ENCODE measurements at regions not wholly inside any gene's neighbourhood (a gene's known extent, or its start where the extent isn't known, plus 50 kb on each side); places are given as distances from the start of the nearest gene placed in this dataset.
"Not testable (repeated sequence)": the region's sequence is repeated elsewhere in the genome, so short reads cannot be mapped to it uniquely, and the experiment has no call there.

- Histone ChIP-seq H4K20me1 (ENCODE audit: insufficient read depth) (no peaks in the 10 kb centered on the region), H3K4me1 (ENCODE audit: insufficient read depth) (no peaks in the 10 kb centered on the region), H3K36me3 (ENCODE audit: low read depth) (no peaks in the 10 kb centered on the region), H3F3A (ENCODE audit: insufficient read depth) (no peaks in the 10 kb centered on the region), H3K4me3 (no peak overlapping the region), H3K9ac (no peak overlapping the region), H3K27me3 (replicated peaks; ENCODE audit: insufficient read depth) (no peaks in the 10 kb centered on the region), H3K9me2 (ENCODE audit: insufficient read depth) (no peaks in the 10 kb centered on the region), H3K27ac (no peak overlapping the region), H3K4me2 (ENCODE audit: unreplicated experiment) (no peak overlapping the region), H3K79me2 (ENCODE audit: insufficient read depth) (no peaks in the 10 kb centered on the region), H3K9me3 (ENCODE audit: low read depth) (no peaks in the 10 kb centered on the region), H2AFZ (no peak overlapping the region)
- DNase-seq, result no peak
- in situ Hi-C loops (cut with MboI), result no loop called here
- TF ChIP-seq EZH2 (IDR thresholded peaks at IDR 0.05; ENCODE audit: insufficient read depth, poor library complexity, severe bottlenecking), result no peak
- no peak for TF ChIP-seq EZH2phosphoT487 (IDR thresholded peaks at IDR 0.05; ENCODE audit: insufficient read depth, low read depth)
- WGBS, 2 experiments (ENCODE audit: low coverage in 1 of 2, low lambda C conversion rate in 2 of 2, missing lambda C conversion rate in 2 of 2), result 24 to 29% methylated on average over 2 of the region's 2 CpGs
These were observed 312.1 kb downstream of the SOX2 start for GRCh38 chr3:182023843-182024242.

DNA sequence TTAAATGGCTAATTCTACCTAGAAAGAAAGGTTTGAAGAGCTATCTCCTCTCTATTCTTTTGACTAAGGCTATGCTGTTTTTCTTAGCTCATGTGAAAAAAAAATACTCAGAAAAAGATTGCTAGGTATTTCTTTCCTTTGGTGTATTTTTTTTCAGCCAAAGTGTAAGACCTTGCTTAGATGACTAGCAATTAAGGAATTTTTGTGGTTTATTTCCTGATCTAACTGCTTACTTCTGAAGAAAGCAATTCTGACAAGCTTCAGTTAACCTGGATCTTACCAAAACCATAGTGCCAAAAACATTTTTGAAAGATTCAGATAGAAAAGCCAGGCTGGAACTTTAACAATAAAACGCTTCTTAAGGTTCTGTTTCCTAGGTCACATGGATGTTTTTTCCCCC lies 315.6 kb downstream of the SOX2 start:
- H2AFZ ChIP-seq, result no peak overlapping the region
- no peak overlapping the region for H3K27ac ChIP-seq
- H3K36me3 ChIP-seq (ENCODE audit: low read depth), result no peaks in the 10 kb centered on the region
- peaks cover 4% of the 10 kb centered on the region; the same call in 1 of the 2 replicates for H3K9me2 ChIP-seq (ENCODE audit: insufficient read depth)
- H3K79me2 ChIP-seq (ENCODE audit: insufficient read depth), result no peaks in the 10 kb centered on the region
- no peak for DNase-seq
- no peak overlapping the region for H3K4me3 ChIP-seq
- no peak overlapping the region for H3K4me2 ChIP-seq (ENCODE audit: unreplicated experiment)
- H3K9me3 ChIP-seq (ENCODE audit: low read depth), result no peaks in the 10 kb centered on the region
- 5 to 20% methylated on average over 1 of the region's 1 CpG for WGBS, 2 experiments (ENCODE audit: low coverage in 1 of 2, low lambda C conversion rate in 2 of 2, missing lambda C conversion rate in 2 of 2)
- no peaks in the 10 kb centered on the region for H4K20me1 ChIP-seq (ENCODE audit: insufficient read depth)
- no peaks in the 10 kb centered on the region for H3F3A ChIP-seq (ENCODE audit: insufficient read depth)
- TF ChIP-seq EZH2phosphoT487 (IDR thresholded peaks at IDR 0.05; ENCODE audit: insufficient read depth, low read depth), result no peak
- TF ChIP-seq EZH2 (IDR thresholded peaks at IDR 0.05; ENCODE audit: insufficient read depth, poor library complexity, severe bottlenecking), result no peak
- in situ Hi-C loops (cut with MboI), result no loop called here
- no peak overlapping the region for H3K9ac ChIP-seq
- H3K27me3 ChIP-seq (replicated peaks; ENCODE audit: insufficient read depth), result no peaks in the 10 kb centered on the region
- no peaks in the 10 kb centered on the region for H3K4me1 ChIP-seq (ENCODE audit: insufficient read depth)

- no peak overlapping the region for H3K27ac ChIP-seq
- H3K4me1 ChIP-seq (ENCODE audit: insufficient read depth), result no peaks in the 10 kb centered on the region
- 30 to 32% methylated on average over 3 of the region's 3 CpGs for WGBS, 2 experiments (ENCODE audit: low coverage in 1 of 2, low lambda C conversion rate in 2 of 2, missing lambda C conversion rate in 2 of 2)
- no peaks in the 10 kb centered on the region for H4K20me1 ChIP-seq (ENCODE audit: insufficient read depth)
- no peaks in the 10 kb centered on the region for H3K79me2 ChIP-seq (ENCODE audit: insufficient read depth)
- peaks cover 4% of the 10 kb centered on the region; the same call in 1 of the 2 replicates for H3K9me2 ChIP-seq (ENCODE audit: insufficient read depth)
- no peaks in the 10 kb centered on the region for H3F3A ChIP-seq (ENCODE audit: insufficient read depth)
- H2AFZ ChIP-seq, result no peak overlapping the region
- TF ChIP-seq EZH2 (IDR thresholded peaks at IDR 0.05; ENCODE audit: insufficient read depth, poor library complexity, severe bottlenecking) (no peak), EZH2phosphoT487 (IDR thresholded peaks at IDR 0.05; ENCODE audit: insufficient read depth, low read depth) (no peak)
- no peak for DNase-seq
- H3K4me2 ChIP-seq (ENCODE audit: unreplicated experiment), result no peak overlapping the region
- no peaks in the 10 kb centered on the region for H3K36me3 ChIP-seq (ENCODE audit: low read depth)
- H3K27me3 ChIP-seq (replicated peaks; ENCODE audit: insufficient read depth), result no peaks in the 10 kb centered on the region
- no peak overlapping the region for H3K4me3 ChIP-seq
- H3K9me3 ChIP-seq (ENCODE audit: low read depth), result no peaks in the 10 kb centered on the region
- H3K9ac ChIP-seq, result no peak overlapping the region
- in situ Hi-C loops (cut with MboI), result no loop called here
These were observed 316.4 kb downstream of the SOX2 start for GRCh38 chr3:182028081-182028480.

GRCh38 chr3:182034231-182034630 lies 322.5 kb downstream of the SOX2 start:
- H3F3A ChIP-seq (ENCODE audit: insufficient read depth); H3K36me3 ChIP-seq (ENCODE audit: low read depth); H4K20me1 ChIP-seq (ENCODE audit: insufficient read depth); H3K9ac ChIP-seq; H3K27me3 ChIP-seq (replicated peaks; ENCODE audit: insufficient read depth); H3K9me3 ChIP-seq (ENCODE audit: low read depth); DNase-seq; H3K79me2 ChIP-seq (ENCODE audit: insufficient read depth); H3K9me2 ChIP-seq (ENCODE audit: insufficient read depth); H3K4me1 ChIP-seq (ENCODE audit: insufficient read depth); in situ Hi-C loops (cut with MboI); H2AFZ ChIP-seq; H3K4me3 ChIP-seq; H3K27ac ChIP-seq; H3K4me2 ChIP-seq (ENCODE audit: unreplicated experiment): not testable (repeated sequence)
- 0 to 6% methylated on average over 1 of the region's 1 CpG for WGBS, 2 experiments (ENCODE audit: low coverage in 1 of 2, low lambda C conversion rate in 2 of 2, missing lambda C conversion rate in 2 of 2)

DNA sequence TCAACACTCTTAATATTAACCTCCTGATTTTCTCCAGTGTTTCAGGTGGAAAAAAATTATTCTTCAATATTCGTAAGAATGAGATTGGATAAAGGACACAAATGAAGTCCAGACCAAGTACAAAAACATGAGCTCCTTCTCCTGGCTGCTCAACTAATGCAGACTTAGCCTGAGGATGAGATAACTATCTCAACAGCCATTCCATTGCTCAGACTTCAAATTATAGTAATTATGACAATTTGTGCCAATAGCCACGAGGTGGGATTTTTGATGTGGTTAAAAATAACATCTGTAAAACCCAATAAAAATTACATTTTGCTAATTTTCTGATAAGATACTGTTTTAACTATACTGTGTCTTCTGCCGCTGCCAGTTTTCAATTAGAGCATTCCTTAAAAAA lies 323.6 kb downstream of the SOX2 start:
- DNase-seq, result no peak
- no peak overlapping the region for H2AFZ ChIP-seq
- in situ Hi-C loops (cut with MboI), result no loop called here
- H3K36me3 ChIP-seq (ENCODE audit: low read depth), result no peaks in the 10 kb centered on the region
- 14 to 29% methylated on average over 3 of the region's 3 CpGs for WGBS, 2 experiments (ENCODE audit: low coverage in 1 of 2, low lambda C conversion rate in 2 of 2, missing lambda C conversion rate in 2 of 2)
- no peaks in the 10 kb centered on the region for H3F3A ChIP-seq (ENCODE audit: insufficient read depth)
- TF ChIP-seq EZH2phosphoT487 (IDR thresholded peaks at IDR 0.05; ENCODE audit: insufficient read depth, low read depth) (no peak), EZH2 (IDR thresholded peaks at IDR 0.05; ENCODE audit: insufficient read depth, poor library complexity, severe bottlenecking) (no peak)
- no peak overlapping the region for H3K4me2 ChIP-seq (ENCODE audit: unreplicated experiment)
- no peak overlapping the region for H3K9ac ChIP-seq
- H3K4me3 ChIP-seq, result no peak overlapping the region
- no peaks in the 10 kb centered on the region for H3K9me2 ChIP-seq (ENCODE audit: insufficient read depth)
- H4K20me1 ChIP-seq (ENCODE audit: insufficient read depth), result no peaks in the 10 kb centered on the region
- H3K79me2 ChIP-seq (ENCODE audit: insufficient read depth), result no peaks in the 10 kb centered on the region
- no peaks in the 10 kb centered on the region for H3K27me3 ChIP-seq (replicated peaks; ENCODE audit: insufficient read depth)
- no peaks in the 10 kb centered on the region for H3K9me3 ChIP-seq (ENCODE audit: low read depth)
- H3K4me1 ChIP-seq (ENCODE audit: insufficient read depth), result no peaks in the 10 kb centered on the region
- no peak overlapping the region for H3K27ac ChIP-seq

Measured in GM23248 (cell line).